Right atrium auricular region (tissue), 2 donors: ENCODE measurements at regions not wholly inside any gene's neighbourhood (a gene's known extent, or its start where the extent isn't known, plus 50 kb on each side); places are given as distances from the start of the nearest gene placed in this dataset.

Source experiments
- DNase-seq: peaks from one replicate; pipeline ENCODE4 v3.0.0-alpha.2; 2019; ENCODE audit warnings: low spot score
- H3K27ac ChIP-seq, 2 donors: fragments of 200-600 bp; sonication (generic); 1 replicate in 1 of 2; 2 replicates in 1 of 2; pipeline ENCODE4 v1.5.1; 2016 to 2019
- H3K27me3 ChIP-seq, 2 donors: fragments of 200-600 bp; sonication (generic); one replicate each; pipeline versions ENCODE4 v1.5.1 to v1.6.0; 2017 to 2019
- H3K36me3 ChIP-seq: fragments of 200-600 bp; sonication (generic); one replicate; pipeline ENCODE4 v1.5.1; 2016
- H3K4me1 ChIP-seq, 2 donors: fragments of 200-600 bp; sonication (generic); one replicate each; pipeline versions ENCODE4 v1.5.1 to v1.6.0; 2017 to 2019
- H3K4me3 ChIP-seq, 2 donors: fragments of 200-600 bp; sonication (generic); 1 replicate in 1 of 2; 2 replicates in 1 of 2; pipeline ENCODE4 v1.5.1; 2017 to 2019; ENCODE audit warnings: mild to moderate bottlenecking in 1 of 2, moderate library complexity in 1 of 2
- H3K9me3 ChIP-seq, 2 donors: fragments of 200-600 bp; sonication (generic); one replicate each; pipeline ENCODE4 v1.5.1; 2019
- CTCF ChIP-seq, 2 donors: fragments of 200-600 bp; sonication (generic); IDR thresholded peaks; one replicate each; pipeline ENCODE4 v1.5.1; 2019; ENCODE audit warnings: antibody characterized with exemption in 2 of 2

- Histone ChIP-seq H3K27ac (no peak overlapping the region), H3K9me3 (no peaks in the 10 kb centered on the region), H3K27me3 (no peaks in the 10 kb centered on the region), H3K36me3 (no peaks in the 10 kb centered on the region), H3K4me1 (peaks cover 0 to 19% of the 10 kb centered on the region in 2 donors), H3K4me3 (no peak overlapping the region)
- no peak for DNase-seq
- no peak for TF ChIP-seq CTCF (IDR thresholded peaks at IDR 0.05)
Observed at GRCh38 chr18:45241982-45242565, 373.2 kb upstream of the SLC14A2 start.

- TF ChIP-seq CTCF (IDR thresholded peaks at IDR 0.05) = no peak
- no peak for DNase-seq
- Histone ChIP-seq H3K27ac (peak overlapping the region in 1 of 2 donors; percentile 9), H3K9me3 (no peaks in the 10 kb centered on the region), H3K27me3 (no peaks in the 10 kb centered on the region), H3K4me1 (peaks cover 0 to 28% of the 10 kb centered on the region in 2 donors), H3K4me3 (no peak overlapping the region), H3K36me3 (no peaks in the 10 kb centered on the region)
Observed at GRCh38 chr18:45243340-45244110, 371.8 kb upstream of the SLC14A2 start.

- peaks cover 0 to 44% of the 10 kb centered on the region in 2 donors for H3K4me1 ChIP-seq
- DNase-seq = no peak
- H3K9me3 ChIP-seq = no peaks in the 10 kb centered on the region
- TF ChIP-seq CTCF (IDR thresholded peaks at IDR 0.05) = no peak
- H3K4me3 ChIP-seq = no peak overlapping the region
- H3K36me3 ChIP-seq = no peaks in the 10 kb centered on the region
- no peaks in the 10 kb centered on the region for H3K27me3 ChIP-seq
- H3K27ac ChIP-seq = no peak overlapping the region
Observed at GRCh38 chr18:45245091-45245511, 370.2 kb upstream of the SLC14A2 start.

DNA sequence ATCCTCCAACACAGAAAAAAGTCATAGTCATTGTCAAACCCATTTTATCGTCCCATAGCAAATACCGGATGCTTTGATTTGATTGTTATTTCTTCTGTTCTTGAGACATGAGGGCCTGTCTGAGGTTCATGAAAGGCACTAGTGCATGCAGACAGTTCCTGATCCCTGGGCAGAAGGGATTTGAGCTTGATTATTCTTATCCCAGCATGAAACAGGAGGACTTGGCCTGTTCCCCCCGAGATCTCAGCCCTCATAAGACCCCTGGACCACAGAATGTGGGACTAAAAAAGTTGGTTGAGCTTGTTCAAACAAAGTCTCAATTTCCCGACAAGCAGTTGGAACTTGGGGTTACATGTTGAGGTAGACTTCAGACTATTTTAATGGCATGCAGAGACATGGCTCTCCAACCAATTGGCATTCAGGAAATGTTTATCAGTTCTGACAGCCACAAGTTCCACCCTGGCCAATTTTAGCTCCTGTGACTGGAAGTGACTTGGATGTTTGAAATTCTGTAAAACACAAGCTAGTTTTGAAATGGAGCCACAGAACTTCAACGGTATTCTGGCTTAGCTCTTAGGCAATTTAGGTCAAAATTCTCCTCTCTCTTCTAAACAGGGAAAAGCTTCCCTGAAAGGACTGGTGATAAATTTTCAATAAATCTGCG is 366.9 kb upstream of the SLC14A2 start:
- Histone ChIP-seq H3K4me3 (no peak overlapping the region), H3K27me3 (no peaks in the 10 kb centered on the region), H3K27ac (peak overlapping the region; percentile 64 to 89), H3K36me3 (no peaks in the 10 kb centered on the region), H3K9me3 (no peaks in the 10 kb centered on the region), H3K4me1 (peaks cover 0 to 37% of the 10 kb centered on the region in 2 donors)
- no peak for TF ChIP-seq CTCF (IDR thresholded peaks at IDR 0.05)
- DNase-seq = peak; percentile 73

GRCh38 chr18:45249246-45249661 is 366.0 kb upstream of the SLC14A2 start:
- TF ChIP-seq CTCF (IDR thresholded peaks at IDR 0.05) = no peak
- peaks cover 0 to 32% of the 10 kb centered on the region in 2 donors for H3K4me1 ChIP-seq

More at GRCh38 chr18:45249246-45249661, 366.0 kb upstream of the SLC14A2 start:
- H3K4me3 ChIP-seq = no peak overlapping the region
- no peaks in the 10 kb centered on the region for H3K9me3 ChIP-seq
- H3K27me3 ChIP-seq = no peaks in the 10 kb centered on the region
- peak overlapping the region; percentile 64 to 89 for H3K27ac ChIP-seq
- no peaks in the 10 kb centered on the region for H3K36me3 ChIP-seq
- DNase-seq = no peak
